Astrocyte (in vitro differentiated cells and primary cell): ENCODE measurements at regions not wholly inside any gene's neighbourhood (a gene's known extent, or its start where the extent isn't known, plus 50 kb on each side); places are given as distances from the start of the nearest gene placed in this dataset.

Source experiments
- DNase-seq: peaks from one replicate; pipeline ENCODE4 v3.0.0-alpha.2; 2010; ENCODE audit warnings: low read depth
- FAIRE-seq: peaks from 2 replicates; lab custom pipeline; 2011; peaks lifted over from hg19 to GRCh38; lab: Jason Lieb, UNC
- H2AFZ ChIP-seq: 2 replicates; pipeline ENCODE4 v1.6.0; 2012; ENCODE audit warnings: low read depth, low read length, inconsistent platforms
- H3K27ac ChIP-seq: 2 replicates; pipeline ENCODE4 v1.5.1; 2011; ENCODE audit warnings: low read depth, low read length, inconsistent platforms
- H3K27me3 ChIP-seq: 2 replicates; pipeline ENCODE4 v1.6.0; 2011; ENCODE audit warnings: low read length, inconsistent platforms; ENCODE audit not compliant: insufficient read depth
- H3K36me3 ChIP-seq: 2 replicates; pipeline ENCODE4 v1.5.1; 2011; ENCODE audit warnings: low read length, inconsistent platforms; ENCODE audit not compliant: insufficient read depth
- H3K4me1 ChIP-seq: 2 replicates; pipeline ENCODE4 v1.5.1; 2011; ENCODE audit warnings: low read length, inconsistent platforms; ENCODE audit not compliant: insufficient read depth
- H3K4me2 ChIP-seq: 2 replicates; pipeline ENCODE4 v1.6.0; 2012; ENCODE audit warnings: low read length, inconsistent platforms
- H3K4me3 ChIP-seq: 2 replicates; pipeline ENCODE4 v1.5.1; 2011; ENCODE audit warnings: low read depth, mild to moderate bottlenecking, low read length, inconsistent platforms; ENCODE audit not compliant: insufficient read depth
- H3K79me2 ChIP-seq: 2 replicates; pipeline ENCODE4 v1.6.0; 2012; ENCODE audit warnings: mild to moderate bottlenecking, low read length, inconsistent platforms; ENCODE audit not compliant: insufficient read depth
- H3K9ac ChIP-seq: 2 replicates; pipeline ENCODE4 v1.6.0; 2012; ENCODE audit warnings: mild to moderate bottlenecking, low read length, inconsistent platforms
- H3K9me3 ChIP-seq: 2 replicates; pipeline ENCODE4 v1.5.1; 2012; ENCODE audit warnings: low read depth, mild to moderate bottlenecking, low read length, inconsistent platforms; ENCODE audit not compliant: insufficient read depth
- H4K20me1 ChIP-seq: 2 replicates; pipeline ENCODE4 v1.6.0; 2012; ENCODE audit warnings: low read length, inconsistent platforms; ENCODE audit not compliant: insufficient read depth
- H3K27ac Mint-ChIP-seq: one replicate; pipeline ENCODE4 v1.8.0; 2021; ENCODE audit warnings: mild to moderate bottlenecking, mixed read lengths; ENCODE audit not compliant: unreplicated experiment
- H3K27me3 Mint-ChIP-seq: one replicate; pipeline ENCODE4 v1.8.0; 2021; ENCODE audit warnings: low read depth, mixed read lengths; ENCODE audit not compliant: unreplicated experiment
- H3K36me3 Mint-ChIP-seq: one replicate; pipeline ENCODE4 v1.8.0; 2021; ENCODE audit warnings: low read depth, mixed read lengths; ENCODE audit not compliant: unreplicated experiment
- H3K4me1 Mint-ChIP-seq: one replicate; pipeline ENCODE4 v1.8.0; 2021; ENCODE audit warnings: low read depth, mixed read lengths; ENCODE audit not compliant: unreplicated experiment
- H3K4me3 Mint-ChIP-seq: one replicate; pipeline ENCODE4 v1.8.0; 2021; ENCODE audit warnings: mild to moderate bottlenecking, moderate library complexity, mixed read lengths; ENCODE audit not compliant: unreplicated experiment
- H3K9me3 Mint-ChIP-seq: one replicate; pipeline ENCODE4 v1.8.0; 2021; ENCODE audit warnings: mild to moderate bottlenecking, mixed read lengths; ENCODE audit not compliant: unreplicated experiment
- CTCF ChIP-seq: IDR thresholded peaks from 2 replicates; pipeline ENCODE4 v1.5.1; 2011; ENCODE audit warnings: low read depth, mild to moderate bottlenecking, inconsistent platforms, low read length, moderate library complexity; ENCODE audit not compliant: insufficient read depth
- EZH2 ChIP-seq: IDR thresholded peaks from 2 replicates; pipeline ENCODE4 v1.6.1; 2012; ENCODE audit warnings: mild to moderate bottlenecking, low read length, inconsistent platforms; ENCODE audit not compliant: insufficient read depth

GRCh38 chr10:16227674-16228073 lies 209.1 kb upstream of the PTER start:
- no peak overlapping the region for H3K4me2 ChIP-seq
- H3K9me3 Mint-ChIP-seq, result peaks cover 9% of the 10 kb centered on the region
- H3K27me3 Mint-ChIP-seq, result no peaks in the 10 kb centered on the region
- H3K27me3 ChIP-seq, result no peaks in the 10 kb centered on the region
- no peaks in the 10 kb centered on the region for H3K36me3 Mint-ChIP-seq
- H3K9me3 ChIP-seq, result no peaks in the 10 kb centered on the region
- no peak overlapping the region for H3K27ac Mint-ChIP-seq
- H3K4me1 ChIP-seq, result no peaks in the 10 kb centered on the region
- H3K4me3 ChIP-seq, result no peak overlapping the region
- no peak overlapping the region for H3K9ac ChIP-seq
- H3K27ac ChIP-seq, result no peak overlapping the region
- H3K4me1 Mint-ChIP-seq, result no peaks in the 10 kb centered on the region
- no peaks in the 10 kb centered on the region for H3K79me2 ChIP-seq
- no peaks in the 10 kb centered on the region for H3K36me3 ChIP-seq
- DNase-seq (no peak), FAIRE-seq (no peak)
- H4K20me1 ChIP-seq, result no peaks in the 10 kb centered on the region
- no peak for TF ChIP-seq CTCF
- TF ChIP-seq EZH2, result no peak
- no peak overlapping the region for H2AFZ ChIP-seq
- no peak overlapping the region for H3K4me3 Mint-ChIP-seq

- DNase-seq (no peak), FAIRE-seq (no peak)
- no peaks in the 10 kb centered on the region for H3K36me3 Mint-ChIP-seq
- H3K4me1 Mint-ChIP-seq, result no peaks in the 10 kb centered on the region
- Histone ChIP-seq H2AFZ (no peak overlapping the region), H3K79me2 (no peaks in the 10 kb centered on the region), H3K27ac (no peak overlapping the region), H3K27me3 (no peaks in the 10 kb centered on the region), H3K9ac (no peak overlapping the region), H3K36me3 (no peaks in the 10 kb centered on the region), H4K20me1 (no peaks in the 10 kb centered on the region), H3K4me1 (no peaks in the 10 kb centered on the region), H3K4me3 (no peak overlapping the region), H3K9me3 (no peaks in the 10 kb centered on the region), H3K4me2 (no peak overlapping the region)
- H3K9me3 Mint-ChIP-seq, result peaks cover 3% of the 10 kb centered on the region
- H3K4me3 Mint-ChIP-seq, result no peak overlapping the region
- no peaks in the 10 kb centered on the region for H3K27me3 Mint-ChIP-seq
- no peak overlapping the region for H3K27ac Mint-ChIP-seq
- TF ChIP-seq CTCF (no peak), EZH2 (no peak)
These were observed 205.6 kb upstream of the PTER start for GRCh38 chr10:16231176-16231575.

DNA sequence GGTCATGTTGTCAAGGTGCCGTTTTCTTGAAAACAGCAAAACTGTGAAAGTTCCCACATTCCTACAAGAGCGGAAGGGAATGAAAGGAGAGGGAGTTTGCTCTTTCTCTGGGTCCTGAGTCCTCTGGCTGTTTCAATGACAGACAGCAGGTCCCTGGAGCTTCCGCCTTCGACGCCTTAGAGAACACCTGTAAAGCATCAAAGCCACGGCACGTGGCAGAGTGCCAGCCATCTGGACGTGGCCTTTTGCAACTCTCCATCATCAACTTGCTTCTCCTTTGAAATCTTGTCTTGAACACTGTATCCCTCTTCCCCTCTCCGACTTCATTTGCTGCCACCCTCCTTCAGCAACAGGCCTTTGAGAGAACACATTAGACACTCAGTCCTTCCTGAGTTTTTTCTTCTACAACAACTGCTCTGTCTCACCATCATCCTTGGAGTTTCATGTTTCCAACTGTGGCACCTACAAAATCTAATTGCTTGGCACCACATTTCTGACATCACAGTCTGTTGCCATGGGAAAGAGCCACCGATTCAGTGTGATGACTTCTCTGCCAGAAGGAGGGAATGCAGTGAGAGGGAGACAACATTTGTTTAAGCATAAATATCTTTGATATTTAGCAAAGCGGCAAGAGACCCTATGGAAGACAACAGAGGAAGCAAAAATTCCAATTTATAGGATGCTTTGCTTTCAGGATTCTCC lies 204.9 kb upstream of the PTER start:
- FAIRE-seq (no peak), DNase-seq (no peak)
- Histone ChIP-seq H3K36me3 (no peaks in the 10 kb centered on the region), H3K9ac (no peak overlapping the region), H3K27ac (no peak overlapping the region), H3K4me1 (no peaks in the 10 kb centered on the region), H2AFZ (no peak overlapping the region), H4K20me1 (no peaks in the 10 kb centered on the region), H3K4me2 (no peak overlapping the region), H3K9me3 (no peaks in the 10 kb centered on the region), H3K27me3 (no peaks in the 10 kb centered on the region), H3K79me2 (no peaks in the 10 kb centered on the region), H3K4me3 (no peak overlapping the region)
- Mint-ChIP-seq H3K4me3 (no peak overlapping the region), H3K9me3 (peaks cover 3% of the 10 kb centered on the region), H3K27ac (no peak overlapping the region), H3K27me3 (no peaks in the 10 kb centered on the region), H3K36me3 (no peaks in the 10 kb centered on the region), H3K4me1 (no peaks in the 10 kb centered on the region)
- TF ChIP-seq CTCF, result no peak
- TF ChIP-seq EZH2, result no peak
